ENCODE measurements at regions not wholly inside any gene's neighbourhood (a gene's known extent, or its start where the extent isn't known, plus 50 kb on each side); places are given as distances from the start of the nearest gene placed in this dataset.

DNA sequence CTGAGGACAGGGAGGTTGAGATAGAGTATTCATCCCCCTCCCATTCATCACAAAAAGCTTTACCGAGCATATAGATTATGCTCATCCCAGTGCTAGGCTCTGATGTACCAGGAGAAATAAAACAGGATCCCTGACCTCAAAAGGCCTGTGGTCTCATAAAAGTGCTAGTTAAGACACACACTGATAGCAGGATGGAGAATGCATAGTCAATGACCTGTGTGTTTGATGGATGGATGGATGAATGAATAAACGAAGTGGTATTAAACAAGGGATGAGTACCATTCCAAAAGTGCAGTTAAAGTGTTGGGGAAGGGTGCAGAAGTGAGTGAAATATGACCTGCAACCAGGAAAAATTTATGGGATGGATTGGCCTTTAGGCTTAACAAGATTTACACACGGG, 133.9 kb upstream of the NUDT7 start:
- Histone ChIP-seq H3K27ac (replicated peaks) (no peak overlapping the region), H3K4me3 (replicated peaks; ENCODE audit: insufficient read depth, low read length) (no peak overlapping the region), H3K27me3 (ENCODE audit: insufficient read depth, poor library complexity, severe bottlenecking) (peaks cover 2% of the 10 kb centered on the region)
- TF ChIP-seq POLR2AphosphoS5 (IDR thresholded peaks at IDR 0.05; ENCODE audit: low read depth) (no peak), GABPA (IDR thresholded peaks at IDR 0.05; ENCODE audit: low read depth) (no peak), SPI1 (IDR thresholded peaks at IDR 0.05; ENCODE audit: borderline replicate concordance, low read depth) (no peak)
- TF ChIP-seq, protein P1, sequence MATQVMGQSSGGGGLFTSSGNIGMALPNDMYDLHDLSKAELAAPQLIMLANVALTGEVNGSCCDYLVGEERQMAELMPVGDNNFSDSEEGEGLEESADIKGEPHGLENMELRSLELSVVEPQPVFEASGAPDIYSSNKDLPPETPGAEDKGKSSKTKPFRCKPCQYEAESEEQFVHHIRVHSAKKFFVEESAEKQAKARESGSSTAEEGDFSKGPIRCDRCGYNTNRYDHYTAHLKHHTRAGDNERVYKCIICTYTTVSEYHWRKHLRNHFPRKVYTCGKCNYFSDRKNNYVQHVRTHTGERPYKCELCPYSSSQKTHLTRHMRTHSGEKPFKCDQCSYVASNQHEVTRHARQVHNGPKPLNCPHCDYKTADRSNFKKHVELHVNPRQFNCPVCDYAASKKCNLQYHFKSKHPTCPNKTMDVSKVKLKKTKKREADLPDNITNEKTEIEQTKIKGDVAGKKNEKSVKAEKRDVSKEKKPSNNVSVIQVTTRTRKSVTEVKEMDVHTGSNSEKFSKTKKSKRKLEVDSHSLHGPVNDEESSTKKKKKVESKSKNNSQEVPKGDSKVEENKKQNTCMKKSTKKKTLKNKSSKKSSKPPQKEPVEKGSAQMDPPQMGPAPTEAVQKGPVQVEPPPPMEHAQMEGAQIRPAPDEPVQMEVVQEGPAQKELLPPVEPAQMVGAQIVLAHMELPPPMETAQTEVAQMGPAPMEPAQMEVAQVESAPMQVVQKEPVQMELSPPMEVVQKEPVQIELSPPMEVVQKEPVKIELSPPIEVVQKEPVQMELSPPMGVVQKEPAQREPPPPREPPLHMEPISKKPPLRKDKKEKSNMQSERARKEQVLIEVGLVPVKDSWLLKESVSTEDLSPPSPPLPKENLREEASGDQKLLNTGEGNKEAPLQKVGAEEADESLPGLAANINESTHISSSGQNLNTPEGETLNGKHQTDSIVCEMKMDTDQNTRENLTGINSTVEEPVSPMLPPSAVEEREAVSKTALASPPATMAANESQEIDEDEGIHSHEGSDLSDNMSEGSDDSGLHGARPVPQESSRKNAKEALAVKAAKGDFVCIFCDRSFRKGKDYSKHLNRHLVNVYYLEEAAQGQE (IDR thresholded peaks at IDR 0.05; ENCODE audit: insufficient replicate concordance, low read depth) = no peak
- TF ChIP-seq, protein P2, sequence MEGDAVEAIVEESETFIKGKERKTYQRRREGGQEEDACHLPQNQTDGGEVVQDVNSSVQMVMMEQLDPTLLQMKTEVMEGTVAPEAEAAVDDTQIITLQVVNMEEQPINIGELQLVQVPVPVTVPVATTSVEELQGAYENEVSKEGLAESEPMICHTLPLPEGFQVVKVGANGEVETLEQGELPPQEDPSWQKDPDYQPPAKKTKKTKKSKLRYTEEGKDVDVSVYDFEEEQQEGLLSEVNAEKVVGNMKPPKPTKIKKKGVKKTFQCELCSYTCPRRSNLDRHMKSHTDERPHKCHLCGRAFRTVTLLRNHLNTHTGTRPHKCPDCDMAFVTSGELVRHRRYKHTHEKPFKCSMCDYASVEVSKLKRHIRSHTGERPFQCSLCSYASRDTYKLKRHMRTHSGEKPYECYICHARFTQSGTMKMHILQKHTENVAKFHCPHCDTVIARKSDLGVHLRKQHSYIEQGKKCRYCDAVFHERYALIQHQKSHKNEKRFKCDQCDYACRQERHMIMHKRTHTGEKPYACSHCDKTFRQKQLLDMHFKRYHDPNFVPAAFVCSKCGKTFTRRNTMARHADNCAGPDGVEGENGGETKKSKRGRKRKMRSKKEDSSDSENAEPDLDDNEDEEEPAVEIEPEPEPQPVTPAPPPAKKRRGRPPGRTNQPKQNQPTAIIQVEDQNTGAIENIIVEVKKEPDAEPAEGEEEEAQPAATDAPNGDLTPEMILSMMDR (IDR thresholded peaks at IDR 0.05; ENCODE audit: insufficient read depth, low read length) = no peak
- no peak for DNase-seq (ENCODE audit: low read depth in 1 of 2, low spot score in 1 of 2)

DNA sequence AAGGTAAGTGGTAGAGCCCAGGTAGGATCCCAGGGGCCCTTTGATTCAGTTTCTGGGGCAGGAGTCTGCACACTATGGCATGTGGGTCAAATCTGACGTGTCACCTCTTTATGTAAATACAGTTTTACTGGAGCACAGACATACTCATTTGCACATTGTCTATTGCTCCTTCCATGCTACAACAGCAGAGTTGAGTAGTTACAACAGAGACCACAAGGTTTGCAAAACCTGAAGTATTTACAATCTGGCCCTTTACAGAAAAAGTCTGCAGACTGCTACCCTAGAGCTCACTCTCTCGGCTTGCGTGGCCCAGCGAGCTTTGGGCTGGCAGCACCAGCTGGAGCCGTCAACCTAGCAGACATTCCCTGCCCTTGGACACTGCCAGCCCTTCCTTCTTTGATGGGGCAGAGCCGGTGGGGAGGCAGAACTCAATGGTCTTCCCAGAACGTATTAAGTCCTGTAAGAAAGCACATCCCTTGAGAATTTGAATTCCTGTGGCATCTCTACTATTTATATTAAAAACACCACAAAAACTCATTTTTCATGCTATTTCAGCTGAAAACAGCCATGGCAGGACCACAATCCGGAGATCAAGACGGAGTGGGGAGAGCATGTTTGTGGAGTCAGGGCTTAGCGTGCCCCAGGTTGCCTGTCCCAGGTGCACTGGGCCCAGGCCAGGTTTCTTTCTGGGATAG, 133.1 kb upstream of the NUDT7 start:
- TF ChIP-seq, protein P2 (IDR thresholded peaks at IDR 0.05; ENCODE audit: insufficient read depth, low read length) = no peak
- DNase-seq (ENCODE audit: low read depth in 1 of 2, low spot score in 1 of 2) = no peak
- no peak overlapping the region for H3K27ac ChIP-seq (replicated peaks)
- H3K4me3 ChIP-seq (replicated peaks; ENCODE audit: insufficient read depth, low read length) = no peak overlapping the region
- peaks cover 2% of the 10 kb centered on the region for H3K27me3 ChIP-seq (ENCODE audit: insufficient read depth, poor library complexity, severe bottlenecking)

DNA sequence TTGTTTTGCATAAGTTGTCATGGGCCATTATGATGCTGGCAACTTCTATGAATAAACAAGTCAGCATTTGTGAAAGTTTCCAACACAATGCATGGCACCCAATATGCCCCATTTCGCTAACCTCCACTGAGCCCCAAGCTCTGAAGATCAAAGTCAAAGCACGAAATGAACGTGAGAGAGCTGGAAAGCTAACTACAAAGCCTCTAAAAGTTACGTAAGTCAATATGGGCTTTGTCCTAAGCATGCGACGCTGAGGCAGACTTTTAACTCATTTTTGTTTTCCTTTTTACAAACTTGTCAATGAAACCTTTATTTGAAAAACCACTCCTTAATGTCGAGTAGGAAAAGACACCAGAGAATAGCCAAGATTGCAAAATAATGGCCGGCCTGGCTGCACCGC, 131.6 kb upstream of the NUDT7 start:
- H3K27ac ChIP-seq (replicated peaks) = no peak overlapping the region
- peaks cover 2% of the 10 kb centered on the region for H3K27me3 ChIP-seq (ENCODE audit: insufficient read depth, poor library complexity, severe bottlenecking)
- DNase-seq (ENCODE audit: low read depth in 1 of 2, low spot score in 1 of 2) = no peak
- TF ChIP-seq POLR2AphosphoS5 (IDR thresholded peaks at IDR 0.05; ENCODE audit: low read depth) (no peak), SPI1 (IDR thresholded peaks at IDR 0.05; ENCODE audit: borderline replicate concordance, low read depth) (no peak), GABPA (IDR thresholded peaks at IDR 0.05; ENCODE audit: low read depth) (no peak)
- TF ChIP-seq, protein P2 (IDR thresholded peaks at IDR 0.05; ENCODE audit: insufficient read depth, low read length) = no peak
- TF ChIP-seq, protein P1 (IDR thresholded peaks at IDR 0.05; ENCODE audit: insufficient replicate concordance, low read depth) = no peak
- no peak overlapping the region for H3K4me3 ChIP-seq (replicated peaks; ENCODE audit: insufficient read depth, low read length)

DNA sequence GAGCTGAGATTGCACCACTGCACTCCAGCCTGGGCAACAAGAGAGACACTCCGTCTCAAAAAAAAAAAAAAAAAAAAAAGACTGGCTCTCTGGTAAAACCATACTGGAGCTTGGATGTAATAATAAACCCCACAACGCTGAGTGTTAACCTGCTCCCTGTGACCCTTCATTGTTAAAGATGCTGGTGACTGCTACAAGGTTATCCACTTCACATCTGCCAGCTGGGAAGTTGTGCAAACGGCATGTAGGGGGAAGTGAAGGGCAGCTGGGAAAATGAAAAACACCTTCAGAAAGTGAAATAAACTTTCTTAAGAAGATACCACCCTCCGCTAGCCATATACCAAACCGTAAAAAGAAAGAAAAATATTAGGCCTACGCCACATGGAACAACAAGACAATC, 131.0 kb upstream of the NUDT7 start:
- TF ChIP-seq, protein P1 (IDR thresholded peaks at IDR 0.05; ENCODE audit: insufficient replicate concordance, low read depth) = no peak
- TF ChIP-seq POLR2AphosphoS5 (IDR thresholded peaks at IDR 0.05; ENCODE audit: low read depth) (no peak), SPI1 (IDR thresholded peaks at IDR 0.05; ENCODE audit: borderline replicate concordance, low read depth) (no peak), GABPA (IDR thresholded peaks at IDR 0.05; ENCODE audit: low read depth) (no peak)
- TF ChIP-seq, protein P2 (IDR thresholded peaks at IDR 0.05; ENCODE audit: insufficient read depth, low read length) = no peak
- no peak overlapping the region for H3K4me3 ChIP-seq (replicated peaks; ENCODE audit: insufficient read depth, low read length)
- no peak overlapping the region for H3K27ac ChIP-seq (replicated peaks)
- DNase-seq (ENCODE audit: low read depth in 1 of 2, low spot score in 1 of 2) = no peak
- H3K27me3 ChIP-seq (ENCODE audit: insufficient read depth, poor library complexity, severe bottlenecking) = no peaks in the 10 kb centered on the region

All from HL-60 (cell line).